HCT116 (cell line): ENCODE measurements at regions not wholly inside any gene's neighbourhood (a gene's known extent, or its start where the extent isn't known, plus 50 kb on each side); places are given as distances from the start of the nearest gene placed in this dataset.

Experiments
- ATAC-seq: fragments of 200-7000 bp; cut with Tn5 transposase; 2 replicates; pipeline ENCODE4 v1.9.1; 2020; ENCODE audit warnings: mild to moderate bottlenecking, moderate library complexity
- BruUV-seq: library from RNA; stranded (reverse); fragments of 400-500 nt; replicated peaks from 2 replicates; lab custom pipeline; 2021; lab: Mats Ljungman, UMichigan
- CTCF ChIA-PET: fragments of 300-600 bp; sonication (Branson Sonifier 250); formaldehyde crosslinking; loops from one replicate; lab custom pipeline; 2021; ENCODE audit warnings: antibody characterized with exemption; lab: Charles Lee
- POLR2A ChIA-PET: fragments of 300-600, 350-600 bp; sonication (Branson Sonifier 250); formaldehyde crosslinking; loops from one replicate; lab custom pipeline; 2021; ENCODE audit warnings: antibody characterized with exemption; lab: Charles Lee
- RAD21 ChIA-PET, 2 experiments: fragments of 300-600 bp; sonication (Branson Sonifier 250); formaldehyde crosslinking; loops; one replicate each; lab custom pipeline; 2023; ENCODE audit warnings: low total read pairs in 2 of 2; ENCODE audit not compliant: uncharacterized antibody in 2 of 2, unreplicated experiment in 2 of 2, low non-redundant PET in 1 of 2; lab: Charles Lee
- DNase-seq: peaks from one replicate; pipeline ENCODE4 v3.0.0-alpha.2; 2010; ENCODE audit warnings: low read depth, low spot score
- H2AFZ ChIP-seq: fragments of 200-600 bp; shearing (Covaris generic), sonication (generic); 2 replicates; pipeline ENCODE4 v1.6.1; 2017; ENCODE audit warnings: low read depth, mixed run types, mixed read lengths, antibody characterized with exemption, low read length; ENCODE audit not compliant: poor library complexity, severe bottlenecking
- H3K27ac ChIP-seq: 2 replicates; pipeline ENCODE4 v1.5.1; 2012; ENCODE audit warnings: low read depth, low read length
- H3K27me3 ChIP-seq: fragments of 200-600 bp; sonication (generic); 2 replicates; pipeline ENCODE4 v1.6.1; 2016; ENCODE audit warnings: mixed run types, low read length, mixed read lengths; ENCODE audit not compliant: insufficient read depth
- H3K36me3 ChIP-seq, 2 experiments: fragments of 200-500 bp in 1 of 2; fragments of 200-600 bp in 1 of 2; sonication (Bioruptor generic) in 1 of 2; sonication (generic) in 1 of 2; 2 replicates each; pipeline versions ENCODE4 v1.5.1 to v1.6.1; 2014 to 2016; ENCODE audit warnings: low read length in 2 of 2, inconsistent platforms in 1 of 2, mixed read lengths in 1 of 2, mixed run types in 1 of 2; ENCODE audit not compliant: insufficient read depth in 2 of 2, control insufficient read depth in 1 of 2
- H3K4me1 ChIP-seq, 2 experiments: fragments of 200-600 bp in 1 of 2; sonication (generic) in 1 of 2; 2 replicates each; pipeline versions ENCODE4 v1.5.1 to v1.6.1; 2012 to 2017; ENCODE audit warnings: low read length in 2 of 2, inconsistent platforms in 1 of 2, mild to moderate bottlenecking in 1 of 2, mixed read lengths in 1 of 2, mixed run types in 1 of 2, moderate library complexity in 1 of 2; ENCODE audit not compliant: insufficient read depth in 2 of 2, control insufficient read depth in 1 of 2
- H3K4me2 ChIP-seq: fragments of 200-600 bp; sonication (generic); 2 replicates; pipeline ENCODE4 v1.6.1; 2017; ENCODE audit warnings: mixed run types, low read length, mixed read lengths
- H3K4me3 ChIP-seq, 2 experiments: fragments of 200-600 bp in 1 of 2; sonication (generic) in 1 of 2; replicated peaks in 1 of 2; 2 replicates each; pipeline ENCODE4 v1.5.1; 2011 to 2016; ENCODE audit warnings: low read length in 2 of 2, control low read depth in 1 of 2, low read depth in 1 of 2, mild to moderate bottlenecking in 1 of 2, mixed read lengths in 1 of 2, mixed run types in 1 of 2
- H3K79me2 ChIP-seq: fragments of 200-600 bp; sonication (generic); 2 replicates; pipeline ENCODE4 v1.6.1; 2017; ENCODE audit warnings: mild to moderate bottlenecking, mixed run types, low read length, moderate library complexity, mixed read lengths; ENCODE audit not compliant: insufficient read depth
- H3K9ac ChIP-seq: fragments of 200-600 bp; sonication (generic); 2 replicates; pipeline ENCODE4 v1.6.1; 2016; ENCODE audit warnings: low read length, mixed read lengths
- H3K9me2 ChIP-seq: fragments of 200-600 bp; sonication (generic), shearing (Covaris generic); 2 replicates; pipeline ENCODE4 v1.6.1; 2017; ENCODE audit warnings: mixed run types, mild to moderate bottlenecking, moderate library complexity; ENCODE audit not compliant: insufficient read depth
- H3K9me3 ChIP-seq, 2 experiments: fragments of 200-500 bp in 1 of 2; fragments of 200-600 bp in 1 of 2; sonication (Bioruptor generic) in 1 of 2; sonication (generic) in 1 of 2; 2 replicates each; pipeline ENCODE4 v1.6.1; 2014 to 2017; ENCODE audit warnings: low read length in 2 of 2, mixed read lengths in 2 of 2, inconsistent platforms in 1 of 2, low read depth in 1 of 2, mild to moderate bottlenecking in 1 of 2, mixed run types in 1 of 2, moderate library complexity in 1 of 2; ENCODE audit not compliant: control insufficient read depth in 1 of 2, insufficient read depth in 1 of 2
- H4K20me1 ChIP-seq: fragments of 200-600 bp; sonication (generic), shearing (Covaris generic); 2 replicates; pipeline ENCODE4 v1.6.1; 2017; ENCODE audit warnings: mixed run types, mild to moderate bottlenecking, moderate library complexity; ENCODE audit not compliant: insufficient read depth
- CBX3 ChIP-seq: IDR thresholded peaks from 2 replicates; pipeline ENCODE4 v1.6.1; 2012; ENCODE audit warnings: low read depth
- EGR1 ChIP-seq: IDR thresholded peaks from 2 replicates; pipeline ENCODE4 v1.6.1; 2012; ENCODE audit warnings: low read depth
- ELF1 ChIP-seq: IDR thresholded peaks from 2 replicates; pipeline ENCODE4 v1.6.1; 2012; ENCODE audit warnings: low read depth, borderline replicate concordance
- EZH2 ChIP-seq: fragments of 200-600 bp; sonication (generic); IDR thresholded peaks from 2 replicates; pipeline ENCODE4 v1.6.1; 2017; ENCODE audit warnings: antibody characterized with exemption, mixed run types
- EZH2phosphoT487 ChIP-seq: fragments of 200-600 bp; IDR thresholded peaks from 2 replicates; pipeline ENCODE4 v1.6.1; 2018; ENCODE audit warnings: antibody characterized with exemption, borderline replicate concordance
- FOSL1 ChIP-seq: IDR thresholded peaks from 2 replicates; pipeline ENCODE4 v1.6.1; 2012; ENCODE audit warnings: low read depth
- JUND ChIP-seq: IDR thresholded peaks from 2 replicates; pipeline ENCODE4 v1.6.1; 2012
- MAX ChIP-seq: IDR thresholded peaks from 2 replicates; pipeline ENCODE4 v1.6.1; 2012
- POLR2A ChIP-seq: IDR thresholded peaks from 2 replicates; pipeline ENCODE4 v1.7.0; 2011; ENCODE audit warnings: borderline replicate concordance; ENCODE audit not compliant: insufficient read depth, insufficient read length; ENCODE audit errors: extremely low read depth
- POLR2AphosphoS5 ChIP-seq: IDR thresholded peaks from 2 replicates; pipeline ENCODE4 v1.6.1; 2011; ENCODE audit warnings: mild to moderate bottlenecking, low read depth, low read length, moderate library complexity
- SIN3A ChIP-seq: IDR thresholded peaks from 2 replicates; pipeline ENCODE4 v1.6.1; 2012; ENCODE audit warnings: low read depth
- SP1 ChIP-seq: IDR thresholded peaks from 2 replicates; pipeline ENCODE4 v1.6.1; 2012; ENCODE audit warnings: low read depth
- SRF ChIP-seq: IDR thresholded peaks from 2 replicates; pipeline ENCODE4 v1.6.1; 2012; ENCODE audit warnings: low read depth
- TCF7L2 ChIP-seq: IDR thresholded peaks from 2 replicates; pipeline ENCODE4 v1.7.0; 2011; ENCODE audit warnings: borderline replicate concordance, inconsistent platforms; ENCODE audit not compliant: insufficient read depth, insufficient read length; ENCODE audit errors: extremely low read depth
- YY1 ChIP-seq: IDR thresholded peaks from 2 replicates; pipeline ENCODE4 v1.6.1; 2011; ENCODE audit warnings: low read length, low read depth, moderate library complexity, mild to moderate bottlenecking; ENCODE audit not compliant: insufficient replicate concordance; ENCODE audit errors: extremely low read depth
- ZFX ChIP-seq: fragments of 450-650 bp; IDR thresholded peaks from 2 replicates; pipeline ENCODE4 v1.6.1; 2017
- intact Hi-C: fragments of 100-400 bp; cut with micrococcal nuclease; formaldehyde crosslinking; loops from 2 replicates; pipeline ENCODE4 v1.10.0; 2022
- TF ChIP-seq, protein P1 (sequence below): IDR thresholded peaks from 2 replicates; pipeline ENCODE4 v1.6.1; 2011; ENCODE audit warnings: mild to moderate bottlenecking, low read length, moderate library complexity; ENCODE audit not compliant: insufficient replicate concordance; ENCODE audit errors: extremely low read depth
- TF ChIP-seq, protein P2 (sequence below): IDR thresholded peaks from 2 replicates; pipeline ENCODE4 v1.6.1; 2012
- TF ChIP-seq, protein P3 (sequence below): IDR thresholded peaks from 2 replicates; pipeline ENCODE4 v1.6.1; 2012; ENCODE audit warnings: low read depth

DNA sequence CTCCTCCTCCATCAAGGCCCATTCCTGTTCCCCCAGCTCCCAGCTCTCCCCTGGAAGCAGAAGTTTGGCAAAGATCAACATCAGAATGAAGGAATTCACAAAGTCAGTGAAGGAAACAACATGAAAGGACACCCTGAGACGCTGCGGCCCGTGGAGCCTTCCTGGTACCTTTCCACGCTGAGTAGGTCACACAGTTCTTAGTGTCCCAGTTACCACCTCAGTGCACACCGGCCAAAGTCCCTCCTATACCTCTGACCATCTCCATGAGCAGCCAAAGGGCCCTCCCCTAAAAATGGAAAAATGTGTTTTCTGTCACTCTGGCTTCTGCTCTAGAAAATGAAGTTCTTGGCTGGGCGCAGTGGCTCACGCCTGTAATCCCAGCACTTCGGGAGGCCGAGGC lies 191.6 kb upstream of the AGAP1 start:
- TF ChIP-seq SRF (no peak), SP1 (no peak), EGR1 (no peak), MAX (no peak), JUND (no peak), SIN3A (no peak), YY1 (no peak), ELF1 (no peak), EZH2phosphoT487 (no peak), EZH2 (no peak), TCF7L2 (no peak), ZFX (no peak), POLR2AphosphoS5 (no peak), POLR2A (no peak), CBX3 (no peak), FOSL1 (no peak)
- TF ChIP-seq, protein P1, sequence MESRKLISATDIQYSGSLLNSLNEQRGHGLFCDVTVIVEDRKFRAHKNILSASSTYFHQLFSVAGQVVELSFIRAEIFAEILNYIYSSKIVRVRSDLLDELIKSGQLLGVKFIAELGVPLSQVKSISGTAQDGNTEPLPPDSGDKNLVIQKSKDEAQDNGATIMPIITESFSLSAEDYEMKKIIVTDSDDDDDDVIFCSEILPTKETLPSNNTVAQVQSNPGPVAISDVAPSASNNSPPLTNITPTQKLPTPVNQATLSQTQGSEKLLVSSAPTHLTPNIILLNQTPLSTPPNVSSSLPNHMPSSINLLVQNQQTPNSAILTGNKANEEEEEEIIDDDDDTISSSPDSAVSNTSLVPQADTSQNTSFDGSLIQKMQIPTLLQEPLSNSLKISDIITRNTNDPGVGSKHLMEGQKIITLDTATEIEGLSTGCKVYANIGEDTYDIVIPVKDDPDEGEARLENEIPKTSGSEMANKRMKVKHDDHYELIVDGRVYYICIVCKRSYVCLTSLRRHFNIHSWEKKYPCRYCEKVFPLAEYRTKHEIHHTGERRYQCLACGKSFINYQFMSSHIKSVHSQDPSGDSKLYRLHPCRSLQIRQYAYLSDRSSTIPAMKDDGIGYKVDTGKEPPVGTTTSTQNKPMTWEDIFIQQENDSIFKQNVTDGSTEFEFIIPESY: no peak
- TF ChIP-seq, protein P2, sequence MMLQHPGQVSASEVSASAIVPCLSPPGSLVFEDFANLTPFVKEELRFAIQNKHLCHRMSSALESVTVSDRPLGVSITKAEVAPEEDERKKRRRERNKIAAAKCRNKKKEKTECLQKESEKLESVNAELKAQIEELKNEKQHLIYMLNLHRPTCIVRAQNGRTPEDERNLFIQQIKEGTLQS: no peak
- TF ChIP-seq, protein P3, sequence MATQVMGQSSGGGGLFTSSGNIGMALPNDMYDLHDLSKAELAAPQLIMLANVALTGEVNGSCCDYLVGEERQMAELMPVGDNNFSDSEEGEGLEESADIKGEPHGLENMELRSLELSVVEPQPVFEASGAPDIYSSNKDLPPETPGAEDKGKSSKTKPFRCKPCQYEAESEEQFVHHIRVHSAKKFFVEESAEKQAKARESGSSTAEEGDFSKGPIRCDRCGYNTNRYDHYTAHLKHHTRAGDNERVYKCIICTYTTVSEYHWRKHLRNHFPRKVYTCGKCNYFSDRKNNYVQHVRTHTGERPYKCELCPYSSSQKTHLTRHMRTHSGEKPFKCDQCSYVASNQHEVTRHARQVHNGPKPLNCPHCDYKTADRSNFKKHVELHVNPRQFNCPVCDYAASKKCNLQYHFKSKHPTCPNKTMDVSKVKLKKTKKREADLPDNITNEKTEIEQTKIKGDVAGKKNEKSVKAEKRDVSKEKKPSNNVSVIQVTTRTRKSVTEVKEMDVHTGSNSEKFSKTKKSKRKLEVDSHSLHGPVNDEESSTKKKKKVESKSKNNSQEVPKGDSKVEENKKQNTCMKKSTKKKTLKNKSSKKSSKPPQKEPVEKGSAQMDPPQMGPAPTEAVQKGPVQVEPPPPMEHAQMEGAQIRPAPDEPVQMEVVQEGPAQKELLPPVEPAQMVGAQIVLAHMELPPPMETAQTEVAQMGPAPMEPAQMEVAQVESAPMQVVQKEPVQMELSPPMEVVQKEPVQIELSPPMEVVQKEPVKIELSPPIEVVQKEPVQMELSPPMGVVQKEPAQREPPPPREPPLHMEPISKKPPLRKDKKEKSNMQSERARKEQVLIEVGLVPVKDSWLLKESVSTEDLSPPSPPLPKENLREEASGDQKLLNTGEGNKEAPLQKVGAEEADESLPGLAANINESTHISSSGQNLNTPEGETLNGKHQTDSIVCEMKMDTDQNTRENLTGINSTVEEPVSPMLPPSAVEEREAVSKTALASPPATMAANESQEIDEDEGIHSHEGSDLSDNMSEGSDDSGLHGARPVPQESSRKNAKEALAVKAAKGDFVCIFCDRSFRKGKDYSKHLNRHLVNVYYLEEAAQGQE: no peak
- ChIA-PET POLR2A (no interaction called here), RAD21 (no interaction called here), CTCF (no interaction called here)
- Histone ChIP-seq H3K4me1 (no peaks in the 10 kb centered on the region), H3K79me2 (no peaks in the 10 kb centered on the region), H4K20me1 (no peaks in the 10 kb centered on the region), H3K4me3 (no peak overlapping the region), H3K4me2 (no peak overlapping the region), H3K27me3 (no peaks in the 10 kb centered on the region), H3K9me2 (no peaks in the 10 kb centered on the region), H3K27ac (no peak overlapping the region), H3K36me3 (no peaks in the 10 kb centered on the region), H3K9me3 (no peaks in the 10 kb centered on the region), H2AFZ (no peak overlapping the region), H3K9ac (no peak overlapping the region)
- no peak for ATAC-seq
- DNase-seq: no peak
- no TSS peak for BruUV-seq
- intact Hi-C loops: no loop called here
